H9 (cell line): ENCODE measurements at regions not wholly inside any gene's neighbourhood (a gene's known extent, or its start where the extent isn't known, plus 50 kb on each side); places are given as distances from the start of the nearest gene placed in this dataset.

ENCODE experiments used
- DNase-seq: peaks from one replicate; pipeline ENCODE4 v3.0.0-alpha.2; 2017
- H2AFZ ChIP-seq: one replicate; pipeline ENCODE4 v1.6.1; 2013; ENCODE audit warnings: mild to moderate bottlenecking, low read length, control low read depth, moderate library complexity
- H2AK5ac ChIP-seq: 2 replicates; pipeline ENCODE4 v1.6.1; 2013; ENCODE audit warnings: low read length, control low read depth, mixed read lengths; ENCODE audit not compliant: insufficient read length
- H2BK120ac ChIP-seq: one replicate; pipeline ENCODE4 v1.6.1; 2013; ENCODE audit warnings: low read depth, mild to moderate bottlenecking, low read length, control low read depth, inconsistent platforms; ENCODE audit not compliant: poor library complexity, severe bottlenecking
- H2BK12ac ChIP-seq: 2 replicates; pipeline ENCODE4 v1.6.1; 2013; ENCODE audit warnings: low read length, control low read depth, mixed read lengths, low read depth; ENCODE audit not compliant: insufficient read length
- H2BK15ac ChIP-seq: 2 replicates; pipeline ENCODE4 v1.6.1; 2013; ENCODE audit warnings: low read depth, low read length, control low read depth
- H2BK20ac ChIP-seq: one replicate; pipeline ENCODE4 v1.6.1; 2013; ENCODE audit warnings: low read depth, mild to moderate bottlenecking, low read length, control low read depth, inconsistent platforms; ENCODE audit not compliant: poor library complexity, severe bottlenecking
- H2BK5ac ChIP-seq: 2 replicates; pipeline ENCODE4 v1.6.1; 2013; ENCODE audit warnings: low read length, control low read depth, mixed read lengths; ENCODE audit not compliant: insufficient read length
- H3K14ac ChIP-seq: 2 replicates; pipeline ENCODE4 v1.6.1; 2013; ENCODE audit warnings: low read length, control low read depth; ENCODE audit not compliant: insufficient read depth
- H3K18ac ChIP-seq: 2 replicates; pipeline ENCODE4 v1.6.1; 2013; ENCODE audit warnings: low read depth, mild to moderate bottlenecking, mixed read lengths, low read length, control low read depth; ENCODE audit not compliant: insufficient read length
- H3K23ac ChIP-seq: 2 replicates; pipeline ENCODE4 v1.6.1; 2013; ENCODE audit warnings: low read length, control low read depth, mixed read lengths, low read depth; ENCODE audit not compliant: insufficient read length
- H3K23me2 ChIP-seq: 2 replicates; pipeline ENCODE4 v1.6.1; 2013; ENCODE audit warnings: low read depth, mild to moderate bottlenecking, mixed read lengths, low read length, control low read depth; ENCODE audit not compliant: insufficient read length, poor library complexity, severe bottlenecking
- H3K27ac ChIP-seq: 2 replicates; pipeline ENCODE4 v1.5.1; 2013; ENCODE audit warnings: low read length, control low read depth, mixed read lengths, low read depth; ENCODE audit not compliant: insufficient read length
- H3K27me3 ChIP-seq: 2 replicates; pipeline ENCODE4 v1.6.1; 2013; ENCODE audit warnings: low read length, control low read depth, inconsistent platforms; ENCODE audit not compliant: insufficient read depth
- H3K4ac ChIP-seq: 2 replicates; pipeline ENCODE4 v1.6.1; 2013; ENCODE audit warnings: low read depth, mild to moderate bottlenecking, control low read depth, inconsistent platforms, low read length, moderate library complexity
- H3K4me1 ChIP-seq: 2 replicates; pipeline ENCODE4 v1.6.1; 2013; ENCODE audit warnings: low read length, control low read depth, inconsistent platforms; ENCODE audit not compliant: insufficient read depth
- H3K4me2 ChIP-seq: 2 replicates; pipeline ENCODE4 v1.6.1; 2013; ENCODE audit warnings: low read length, control low read depth, mixed read lengths; ENCODE audit not compliant: insufficient read length, insufficient read depth
- H3K56ac ChIP-seq: 2 replicates; pipeline ENCODE4 v1.6.1; 2013; ENCODE audit warnings: low read depth, mild to moderate bottlenecking, mixed read lengths, low read length, control low read depth; ENCODE audit not compliant: insufficient read length
- H3K79me1 ChIP-seq: 2 replicates; pipeline ENCODE4 v1.6.1; 2013; ENCODE audit warnings: low read depth, mild to moderate bottlenecking, moderate library complexity, low read length, control low read depth, inconsistent platforms; ENCODE audit not compliant: insufficient read depth, poor library complexity, severe bottlenecking
- H3K79me2 ChIP-seq: 2 replicates; pipeline ENCODE4 v1.6.1; 2013; ENCODE audit warnings: low read length, control low read depth, inconsistent platforms; ENCODE audit not compliant: insufficient read depth
- H3K9ac ChIP-seq: 2 replicates; pipeline ENCODE4 v1.6.1; 2013; ENCODE audit warnings: low read length, control low read depth, mixed read lengths; ENCODE audit not compliant: insufficient read length; ENCODE audit errors: extremely low read depth
- H3K9me3 ChIP-seq: one replicate; pipeline ENCODE4 v1.6.1; 2013; ENCODE audit warnings: low read depth, low read length, inconsistent platforms; ENCODE audit not compliant: control insufficient read depth
- H3T11ph ChIP-seq: one replicate; pipeline ENCODE4 v1.6.1; 2013; ENCODE audit warnings: mild to moderate bottlenecking, low read length, control low read depth, inconsistent platforms
- H4K20me1 ChIP-seq: one replicate; pipeline ENCODE4 v1.6.1; 2013; ENCODE audit not compliant: control insufficient read depth, insufficient read length, insufficient read depth
- H4K5ac ChIP-seq: 2 replicates; pipeline ENCODE4 v1.6.1; 2013; ENCODE audit warnings: low read depth, mild to moderate bottlenecking, mixed read lengths, low read length, control low read depth; ENCODE audit not compliant: insufficient read length
- H4K8ac ChIP-seq: replicated peaks from 2 replicates; pipeline ENCODE4 v1.6.1; 2013; ENCODE audit warnings: low read length, control low read depth, mixed read lengths, low read depth; ENCODE audit not compliant: insufficient read length
- H4K91ac ChIP-seq: 2 replicates; pipeline ENCODE4 v1.6.1; 2013; ENCODE audit warnings: low read depth, mild to moderate bottlenecking, moderate library complexity, mixed read lengths, low read length, control low read depth; ENCODE audit not compliant: insufficient read length
- H3K27ac Mint-ChIP-seq, 3 experiments: 2 replicates in 2 of 3; 3 replicates in 1 of 3; pipeline ENCODE4 v1.8.0; 2020 to 2021; ENCODE audit warnings: mixed read lengths in 3 of 3, mild to moderate bottlenecking in 1 of 3, moderate library complexity in 1 of 3
- H3K27me3 Mint-ChIP-seq: 2 replicates; pipeline ENCODE4 v1.8.0; 2021; ENCODE audit warnings: low read depth, mild to moderate bottlenecking, moderate library complexity, mixed read lengths
- H3K36me3 Mint-ChIP-seq, 3 experiments: 2 replicates in 2 of 3; 3 replicates in 1 of 3; pipeline ENCODE4 v1.8.0; 2020 to 2021; ENCODE audit warnings: low read depth in 3 of 3, mixed read lengths in 3 of 3; ENCODE audit not compliant: insufficient read depth in 1 of 3
- H3K4me1 Mint-ChIP-seq, 2 experiments: 2 replicates each; pipeline ENCODE4 v1.8.0; 2020; ENCODE audit warnings: mixed read lengths in 2 of 2
- H3K4me3 Mint-ChIP-seq, 2 experiments: 2 replicates in 1 of 2; 3 replicates in 1 of 2; pipeline ENCODE4 v1.8.0; 2020 to 2021; ENCODE audit warnings: mild to moderate bottlenecking in 2 of 2, mixed read lengths in 2 of 2, moderate library complexity in 1 of 2
- H3K9me3 Mint-ChIP-seq, 2 experiments: 2 replicates in 1 of 2; 3 replicates in 1 of 2; pipeline ENCODE4 v1.8.0; 2020; ENCODE audit warnings: mild to moderate bottlenecking in 2 of 2, mixed read lengths in 2 of 2, moderate library complexity in 1 of 2
- CTCF ChIP-seq: fragments of 200-600 bp; sonication (generic); conservative IDR thresholded peaks from 3 replicates; pipeline ENCODE4 v1.8.0; 2021; ENCODE audit warnings: antibody characterized with exemption, mild to moderate bottlenecking
- WGBS: extraction: QIAGEN DNeasy Blood & Tissue Kit; methylation state at CpG from one replicate; pipeline ENCODE4 v1.1.7; 2013; ENCODE audit warnings: missing lambda C conversion rate, low lambda C conversion rate, mixed read lengths; ENCODE audit not compliant: insufficient read length; ENCODE audit errors: extremely low coverage; 5-methylcytosine and 5-hydroxymethylcytosine counted together

GRCh38 chr7:12494687-12495024 is 75.9 kb upstream of the SCIN start:
- Histone ChIP-seq H3K79me2 (no peaks in the 10 kb centered on the region), H2BK120ac (no peak overlapping the region), H2BK15ac (no peak overlapping the region), H3K18ac (no peak overlapping the region), H3K9me3 (no peaks in the 10 kb centered on the region), H3K79me1 (no peaks in the 10 kb centered on the region), H4K20me1 (no peaks in the 10 kb centered on the region), H3K23ac (no peak overlapping the region), H4K8ac (no peak overlapping the region), H3K4me2 (no peak overlapping the region), H3K23me2 (no peaks in the 10 kb centered on the region), H4K5ac (no peak overlapping the region), H2AK5ac (no peak overlapping the region), H2BK20ac (no peak overlapping the region), H2BK12ac (no peak overlapping the region), H2BK5ac (no peak overlapping the region), H3K27me3 (no peaks in the 10 kb centered on the region), H4K91ac (no peak overlapping the region), H3K9ac (no peak overlapping the region), H3K27ac (no peak overlapping the region), H2AFZ (no peak overlapping the region), H3K56ac (no peak overlapping the region), H3K4me1 (peaks cover 1% of the 10 kb centered on the region; the same call in 1 of the 2 replicates), H3K4ac (no peak overlapping the region), H3K14ac (no peak overlapping the region), H3T11ph (no peak overlapping the region)
- Mint-ChIP-seq H3K9me3 (peaks cover 8 to 13% of the 10 kb centered on the region in 2 experiments), H3K4me1 (peaks cover 15 to 20% of the 10 kb centered on the region in 2 experiments), H3K36me3 (peaks cover 2 to 12% (median 6%) of the 10 kb centered on the region in 3 experiments; a peak in 6 of 7 replicates), H3K27ac (no peak overlapping the region), H3K27me3 (no peaks in the 10 kb centered on the region; the same call in none of the 2 replicates), H3K4me3 (no peak overlapping the region)
- WGBS: no CpG with 5 or more reads among the region's 3 CpGs
- peak; percentile 63 for TF ChIP-seq CTCF
- no peak for DNase-seq
